ENCODE measurements at regions not wholly inside any gene's neighbourhood (a gene's known extent, or its start where the extent isn't known, plus 50 kb on each side); places are given as distances from the start of the nearest gene placed in this dataset.

DNA sequence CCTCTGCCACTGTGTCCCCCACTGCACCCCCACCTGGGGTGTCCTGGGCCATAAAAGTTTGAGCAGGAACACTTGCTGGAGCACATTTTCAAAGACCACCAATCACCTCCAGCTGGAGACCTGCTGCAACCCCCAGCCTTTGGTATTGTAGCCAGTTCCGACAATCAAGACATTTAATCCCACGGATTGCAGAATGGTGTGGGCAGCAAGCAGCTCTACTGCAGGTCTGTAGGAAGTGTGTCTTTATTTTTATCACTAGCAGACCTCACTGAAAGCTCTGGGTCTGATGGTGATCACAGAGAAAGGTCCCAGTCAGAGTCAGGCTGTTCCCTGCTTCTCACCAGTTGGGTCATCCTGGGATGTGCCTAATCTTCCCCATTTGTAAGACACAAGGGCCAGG lies 167.1 kb upstream of the ECI2 start:
- TF ChIP-seq, protein P1, sequence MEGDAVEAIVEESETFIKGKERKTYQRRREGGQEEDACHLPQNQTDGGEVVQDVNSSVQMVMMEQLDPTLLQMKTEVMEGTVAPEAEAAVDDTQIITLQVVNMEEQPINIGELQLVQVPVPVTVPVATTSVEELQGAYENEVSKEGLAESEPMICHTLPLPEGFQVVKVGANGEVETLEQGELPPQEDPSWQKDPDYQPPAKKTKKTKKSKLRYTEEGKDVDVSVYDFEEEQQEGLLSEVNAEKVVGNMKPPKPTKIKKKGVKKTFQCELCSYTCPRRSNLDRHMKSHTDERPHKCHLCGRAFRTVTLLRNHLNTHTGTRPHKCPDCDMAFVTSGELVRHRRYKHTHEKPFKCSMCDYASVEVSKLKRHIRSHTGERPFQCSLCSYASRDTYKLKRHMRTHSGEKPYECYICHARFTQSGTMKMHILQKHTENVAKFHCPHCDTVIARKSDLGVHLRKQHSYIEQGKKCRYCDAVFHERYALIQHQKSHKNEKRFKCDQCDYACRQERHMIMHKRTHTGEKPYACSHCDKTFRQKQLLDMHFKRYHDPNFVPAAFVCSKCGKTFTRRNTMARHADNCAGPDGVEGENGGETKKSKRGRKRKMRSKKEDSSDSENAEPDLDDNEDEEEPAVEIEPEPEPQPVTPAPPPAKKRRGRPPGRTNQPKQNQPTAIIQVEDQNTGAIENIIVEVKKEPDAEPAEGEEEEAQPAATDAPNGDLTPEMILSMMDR (IDR thresholded peaks at IDR 0.05) = no peak
- no peak for TF ChIP-seq POLR2A (IDR thresholded peaks at IDR 0.05)

Data from stomach (tissue), 4 donors.